GM19395 (cell line): ENCODE measurements at regions not wholly inside any gene's neighbourhood (a gene's known extent, or its start where the extent isn't known, plus 50 kb on each side); places are given as distances from the start of the nearest gene placed in this dataset.
"Not testable (repeated sequence)": the region's sequence is repeated elsewhere in the genome, so short reads cannot be mapped to it uniquely, and the experiment has no call there.

ENCODE experiments used
- ATAC-seq: cut with Tn5 transposase; IDR thresholded peaks from one replicate; pipeline ENCODE4 v1.9.1; 2021; ENCODE audit warnings: mild to moderate bottlenecking, moderate library complexity; ENCODE audit not compliant: unreplicated experiment

- no peak for ATAC-seq
These were observed 186.2 kb upstream of the PCDH9 start for GRCh38 chr13:67416047-67416925.

DNA sequence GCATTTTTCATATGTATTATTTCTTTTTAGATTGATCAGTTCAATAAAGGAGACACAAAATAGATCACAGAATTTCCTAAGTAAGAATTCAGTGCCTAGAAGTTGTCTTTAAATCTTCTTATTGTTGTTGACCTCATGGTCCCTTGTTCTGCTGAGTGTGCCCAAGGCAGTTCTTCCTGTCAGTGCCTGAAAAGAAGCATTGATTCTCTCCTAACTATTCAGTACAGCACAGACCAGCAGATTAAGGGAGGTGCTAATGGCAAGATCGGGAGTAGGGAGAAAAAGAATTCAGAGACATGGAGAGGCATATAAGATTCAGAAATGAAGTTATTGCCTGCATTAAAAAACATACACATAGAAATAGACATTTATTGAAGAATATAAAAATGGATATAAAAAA is 180.5 kb upstream of the PCDH9 start:
- ATAC-seq = no peak

GRCh38 chr13:67408798-67409197 is 178.7 kb upstream of the PCDH9 start:
- ATAC-seq = no peak

GRCh38 chr13:67402546-67402945 is 172.4 kb upstream of the PCDH9 start:
- no peak for ATAC-seq

DNA sequence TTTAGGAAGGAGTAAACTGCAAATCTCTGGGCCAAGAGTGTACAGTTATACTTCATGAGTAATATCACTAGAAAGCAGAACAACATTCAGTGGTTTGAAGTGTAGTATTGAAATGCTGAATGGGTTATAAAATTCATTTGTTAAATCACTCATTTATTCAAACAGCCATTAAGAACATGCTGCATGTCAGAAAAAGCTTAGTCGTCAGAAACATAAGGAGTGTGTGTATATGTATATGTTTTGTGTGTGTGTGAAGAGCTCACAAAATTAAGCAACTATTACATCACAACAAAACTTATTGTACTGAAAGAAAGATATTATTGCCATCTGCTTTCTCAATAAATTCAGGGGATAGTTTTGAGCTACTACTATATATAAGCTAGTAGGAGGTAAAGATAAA is 165.4 kb upstream of the PCDH9 start:
- no peak for ATAC-seq

GRCh38 chr13:67392014-67392413 is 161.9 kb upstream of the PCDH9 start:
- no peak for ATAC-seq

DNA sequence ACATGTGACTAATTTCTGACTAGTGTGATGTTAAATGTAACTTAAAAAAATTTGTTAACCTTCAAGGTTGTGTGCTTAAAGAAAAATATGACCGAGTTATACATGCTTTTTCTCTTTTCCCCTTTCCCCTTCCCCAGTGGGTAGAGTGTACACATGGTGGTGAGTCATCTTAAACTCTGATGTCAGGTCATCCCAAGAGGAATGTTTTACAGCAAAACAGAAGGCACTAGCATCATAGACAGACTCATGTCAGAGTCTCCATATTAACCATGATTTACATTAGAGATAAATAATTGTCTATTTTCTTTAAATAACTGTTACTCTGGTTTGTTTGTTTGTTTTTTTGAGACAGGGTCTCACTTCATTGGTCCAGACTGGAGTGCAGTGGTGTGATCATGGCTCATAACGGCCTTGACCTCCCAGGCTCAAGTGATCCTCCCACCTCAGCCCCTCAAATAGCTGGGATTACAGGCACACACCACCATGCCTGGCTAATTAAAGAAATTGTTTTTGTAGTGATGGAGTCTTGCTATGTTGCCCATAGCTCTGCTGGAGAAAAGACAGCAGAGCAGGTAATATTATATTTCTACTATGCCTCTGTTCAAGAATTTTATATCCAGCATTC is 160.4 kb upstream of the PCDH9 start:
- no peak for ATAC-seq

- no peak for ATAC-seq
These were observed 159.0 kb upstream of the PCDH9 start for GRCh38 chr13:67389171-67389570.

DNA sequence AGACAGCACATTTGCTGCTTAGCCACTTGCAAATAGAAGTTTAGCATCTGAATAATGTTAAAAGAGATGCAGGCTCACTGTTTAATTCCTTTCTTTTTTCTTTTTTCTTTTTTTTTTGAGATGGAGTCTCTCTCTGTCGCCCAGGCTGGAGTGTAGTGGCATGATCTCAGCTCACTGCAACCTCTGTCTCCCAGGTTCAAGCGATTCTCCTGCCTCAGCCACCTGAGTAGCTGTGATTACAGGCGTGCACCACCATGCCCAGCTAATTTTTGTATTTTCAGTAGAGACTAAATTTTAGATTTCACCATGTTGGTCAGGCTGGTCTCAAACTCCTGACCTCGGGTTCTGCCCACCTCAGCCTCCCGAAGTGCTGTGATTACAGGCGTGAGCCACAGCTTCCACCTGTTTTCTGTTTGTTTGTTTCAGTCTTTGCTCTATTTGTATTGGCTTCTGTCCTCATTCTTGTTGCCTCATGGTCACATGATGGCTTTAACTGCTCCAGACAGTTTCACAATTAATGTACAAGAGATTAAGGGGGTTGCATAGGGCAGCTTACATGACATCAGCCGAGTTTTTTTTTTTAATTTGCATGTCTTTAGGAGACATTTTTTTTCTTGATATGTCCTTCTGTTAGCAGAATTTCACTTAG is 153.1 kb upstream of the PCDH9 start:
- not testable (repeated sequence) for ATAC-seq

DNA sequence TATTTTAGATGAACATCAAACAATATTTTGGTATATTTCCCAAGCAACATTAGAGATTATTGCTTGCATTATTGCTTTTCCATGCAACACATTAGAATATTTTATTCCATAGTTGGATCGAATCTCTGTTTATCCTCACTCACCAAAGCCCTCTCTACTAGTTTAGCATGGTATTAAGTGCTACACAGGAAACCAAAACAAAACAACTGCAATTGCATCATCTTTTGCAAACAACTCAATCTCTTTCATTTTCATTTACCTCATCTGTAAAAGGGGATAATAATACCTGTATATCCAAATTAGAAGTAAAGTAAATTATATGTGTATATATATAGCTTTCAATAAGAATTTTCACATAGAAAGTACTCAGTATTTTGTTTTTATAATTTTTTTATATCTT is 147.8 kb upstream of the PCDH9 start:
- no peak for ATAC-seq

- no peak for ATAC-seq
These were observed 144.3 kb upstream of the PCDH9 start for GRCh38 chr13:67374391-67374790.

DNA sequence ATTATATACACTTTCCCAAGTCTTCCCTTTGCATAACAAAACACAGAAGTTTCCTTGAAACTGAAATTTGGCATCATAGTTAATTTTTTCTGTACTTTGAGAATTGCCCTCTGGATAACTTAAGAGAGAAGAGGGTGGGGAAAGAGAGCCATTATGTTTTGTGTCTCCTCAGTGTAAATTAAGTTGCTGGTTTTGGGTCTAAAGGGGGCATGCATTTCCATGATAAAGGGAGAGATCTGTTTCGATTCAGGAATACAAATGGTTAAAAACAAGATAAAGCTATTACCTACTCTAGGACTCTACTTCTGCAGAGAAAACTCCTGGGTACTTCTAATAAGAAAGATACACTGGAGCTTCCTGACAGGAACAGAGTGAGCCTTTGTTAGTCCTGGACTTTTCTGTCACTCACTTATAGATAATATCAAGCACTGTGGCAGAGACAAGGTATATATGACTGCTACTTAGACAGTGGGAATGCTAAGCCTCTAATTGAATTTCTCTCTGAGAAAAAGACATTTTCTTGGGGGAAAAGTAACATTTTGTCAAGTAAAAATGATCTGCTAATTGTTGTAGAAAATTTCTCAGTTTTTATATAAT is 142.8 kb upstream of the PCDH9 start:
- ATAC-seq = no peak

DNA sequence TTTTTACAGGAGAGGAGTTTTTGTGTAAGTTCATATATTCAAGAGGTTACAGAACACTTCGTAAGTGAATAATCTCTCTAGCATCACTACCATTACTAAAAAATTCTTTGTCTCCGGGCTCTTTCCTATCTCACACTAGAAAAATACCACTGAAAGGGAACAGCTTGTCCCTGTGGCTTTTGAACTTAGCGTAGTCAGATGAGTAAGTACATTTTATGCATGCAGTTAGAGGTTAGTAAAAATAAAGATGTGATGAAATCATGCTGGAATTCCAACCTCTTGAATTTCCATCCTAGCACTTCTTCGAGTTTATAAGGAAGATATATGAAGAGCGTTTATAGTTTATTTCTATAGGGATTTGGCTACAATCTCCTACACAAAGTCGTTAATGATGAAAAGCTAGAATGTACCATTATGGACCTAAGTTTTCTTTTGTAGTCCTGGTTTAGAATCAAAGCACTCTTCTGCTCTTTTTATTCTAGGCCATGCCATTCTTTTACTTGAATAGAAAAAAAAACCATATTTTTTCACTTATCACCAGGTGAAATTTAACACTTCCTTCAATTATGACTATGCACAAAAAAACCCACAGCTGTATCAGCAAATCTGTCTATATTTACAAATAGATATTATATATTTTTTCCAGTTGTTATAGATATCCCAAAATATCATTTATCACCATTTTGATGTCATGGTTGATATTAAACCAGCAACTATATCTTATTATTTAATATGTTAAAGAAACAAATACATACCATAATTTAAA is 139.9 kb upstream of the PCDH9 start:
- ATAC-seq = no peak

- ATAC-seq = no peak
These were observed 137.3 kb upstream of the PCDH9 start for GRCh38 chr13:67367399-67367798.

DNA sequence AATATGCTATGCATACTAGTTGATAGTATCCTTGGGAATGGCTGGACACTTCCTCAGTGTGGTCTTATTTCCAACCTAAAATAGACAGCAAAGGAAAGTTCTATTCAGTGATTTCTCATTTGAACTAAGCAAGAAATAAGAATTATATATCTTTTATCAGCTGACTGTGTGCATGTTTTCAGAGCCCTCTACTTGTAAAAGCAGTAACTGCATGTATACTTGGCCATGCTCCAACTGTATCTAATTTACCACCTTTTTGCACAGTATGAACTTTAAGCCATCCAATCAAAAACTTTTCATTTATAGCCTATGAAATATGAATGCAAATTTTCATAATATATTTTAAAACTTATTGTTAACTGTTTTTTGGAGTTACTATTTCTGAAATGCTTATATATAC is 136.4 kb upstream of the PCDH9 start:
- ATAC-seq = no peak

- ATAC-seq = no peak
These were observed 125.8 kb upstream of the PCDH9 start for GRCh38 chr13:67355812-67356476.

DNA sequence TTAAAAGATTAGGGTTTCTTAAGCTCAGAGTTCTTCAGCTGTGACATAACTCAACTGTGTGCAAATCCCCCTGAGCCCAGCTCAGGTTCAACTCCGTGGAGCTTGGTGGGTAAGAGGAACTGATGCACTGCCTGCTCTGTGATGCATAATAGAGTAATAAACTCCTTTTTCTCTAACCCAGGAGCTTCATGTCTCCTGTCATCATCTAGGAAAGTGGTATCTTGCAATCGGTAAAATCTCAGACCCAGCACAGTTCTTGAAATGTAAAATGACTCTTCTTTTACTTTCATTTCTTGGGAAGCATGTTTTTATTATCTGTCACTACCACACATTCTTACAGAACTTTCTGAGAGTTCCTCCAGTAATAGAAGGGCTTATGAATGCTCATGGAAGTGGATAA is 123.8 kb upstream of the PCDH9 start:
- ATAC-seq = no peak

- no peak for ATAC-seq
These were observed 122.9 kb upstream of the PCDH9 start for GRCh38 chr13:67353031-67353430.

DNA sequence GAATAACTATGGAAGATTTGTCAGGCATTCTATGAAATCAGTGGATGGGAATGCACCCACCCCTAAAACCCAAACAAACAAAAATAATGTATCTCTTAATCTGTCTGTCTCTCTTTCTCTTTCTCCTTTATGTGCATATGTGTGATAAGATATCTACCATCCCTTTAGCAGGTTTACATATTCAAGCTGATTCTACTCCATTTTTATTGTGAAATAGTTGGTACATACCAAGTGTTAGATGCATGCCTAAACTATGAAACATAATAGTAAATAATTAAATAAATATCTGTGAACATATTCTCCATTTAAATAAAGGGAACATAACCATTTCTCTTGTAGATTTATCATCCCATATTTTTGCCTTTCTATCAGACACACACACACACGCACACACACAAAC is 121.8 kb upstream of the PCDH9 start:
- no peak for ATAC-seq

GRCh38 chr13:67351114-67351513 is 121.0 kb upstream of the PCDH9 start:
- no peak for ATAC-seq
